ENCODE measurements at regions not wholly inside any gene's neighbourhood (a gene's known extent, or its start where the extent isn't known, plus 50 kb on each side); places are given as distances from the start of the nearest gene placed in this dataset.

- TF ChIP-seq, protein P1, sequence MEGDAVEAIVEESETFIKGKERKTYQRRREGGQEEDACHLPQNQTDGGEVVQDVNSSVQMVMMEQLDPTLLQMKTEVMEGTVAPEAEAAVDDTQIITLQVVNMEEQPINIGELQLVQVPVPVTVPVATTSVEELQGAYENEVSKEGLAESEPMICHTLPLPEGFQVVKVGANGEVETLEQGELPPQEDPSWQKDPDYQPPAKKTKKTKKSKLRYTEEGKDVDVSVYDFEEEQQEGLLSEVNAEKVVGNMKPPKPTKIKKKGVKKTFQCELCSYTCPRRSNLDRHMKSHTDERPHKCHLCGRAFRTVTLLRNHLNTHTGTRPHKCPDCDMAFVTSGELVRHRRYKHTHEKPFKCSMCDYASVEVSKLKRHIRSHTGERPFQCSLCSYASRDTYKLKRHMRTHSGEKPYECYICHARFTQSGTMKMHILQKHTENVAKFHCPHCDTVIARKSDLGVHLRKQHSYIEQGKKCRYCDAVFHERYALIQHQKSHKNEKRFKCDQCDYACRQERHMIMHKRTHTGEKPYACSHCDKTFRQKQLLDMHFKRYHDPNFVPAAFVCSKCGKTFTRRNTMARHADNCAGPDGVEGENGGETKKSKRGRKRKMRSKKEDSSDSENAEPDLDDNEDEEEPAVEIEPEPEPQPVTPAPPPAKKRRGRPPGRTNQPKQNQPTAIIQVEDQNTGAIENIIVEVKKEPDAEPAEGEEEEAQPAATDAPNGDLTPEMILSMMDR (IDR thresholded peaks at IDR 0.05): no peak
- no peak for TF ChIP-seq POLR2A (IDR thresholded peaks at IDR 0.05)
These were observed 138.3 kb upstream of the ID2 start for GRCh38 chr2:8543383-8544170.
